ENCODE measurements at regions not wholly inside any gene's neighbourhood (a gene's known extent, or its start where the extent isn't known, plus 50 kb on each side); places are given as distances from the start of the nearest gene placed in this dataset.
"Not testable (repeated sequence)": the region's sequence is repeated elsewhere in the genome, so short reads cannot be mapped to it uniquely, and the experiment has no call there.

GRCh38 chr2:64932371-64933216 lies 56.6 kb upstream of the SLC1A4 start:
- Histone ChIP-seq H3K9me3 (ENCODE audit: control insufficient read depth, low read length) (no peaks in the 10 kb centered on the region), H3K79me2 (no peaks in the 10 kb centered on the region), H3K27me3 (ENCODE audit: control insufficient read depth, insufficient read depth, low read length) (no peaks in the 10 kb centered on the region), H3K27ac (no peak overlapping the region), H3K36me3 (ENCODE audit: control insufficient read depth, insufficient read depth, low read length) (no peaks in the 10 kb centered on the region), H3K4me3 (ENCODE audit: low read depth, low read length) (no peak overlapping the region), H3K4me1 (no peaks in the 10 kb centered on the region), H2AFZ (no peak overlapping the region), H3K4me2 (ENCODE audit: low read length) (no peak overlapping the region), H3K9ac (no peak overlapping the region)
- TF ChIP-seq, protein P1, sequence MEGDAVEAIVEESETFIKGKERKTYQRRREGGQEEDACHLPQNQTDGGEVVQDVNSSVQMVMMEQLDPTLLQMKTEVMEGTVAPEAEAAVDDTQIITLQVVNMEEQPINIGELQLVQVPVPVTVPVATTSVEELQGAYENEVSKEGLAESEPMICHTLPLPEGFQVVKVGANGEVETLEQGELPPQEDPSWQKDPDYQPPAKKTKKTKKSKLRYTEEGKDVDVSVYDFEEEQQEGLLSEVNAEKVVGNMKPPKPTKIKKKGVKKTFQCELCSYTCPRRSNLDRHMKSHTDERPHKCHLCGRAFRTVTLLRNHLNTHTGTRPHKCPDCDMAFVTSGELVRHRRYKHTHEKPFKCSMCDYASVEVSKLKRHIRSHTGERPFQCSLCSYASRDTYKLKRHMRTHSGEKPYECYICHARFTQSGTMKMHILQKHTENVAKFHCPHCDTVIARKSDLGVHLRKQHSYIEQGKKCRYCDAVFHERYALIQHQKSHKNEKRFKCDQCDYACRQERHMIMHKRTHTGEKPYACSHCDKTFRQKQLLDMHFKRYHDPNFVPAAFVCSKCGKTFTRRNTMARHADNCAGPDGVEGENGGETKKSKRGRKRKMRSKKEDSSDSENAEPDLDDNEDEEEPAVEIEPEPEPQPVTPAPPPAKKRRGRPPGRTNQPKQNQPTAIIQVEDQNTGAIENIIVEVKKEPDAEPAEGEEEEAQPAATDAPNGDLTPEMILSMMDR (IDR thresholded peaks at IDR 0.05): no peak

- Histone ChIP-seq H3K9ac (no peak overlapping the region), H3K4me1 (peaks cover 6% of the 10 kb centered on the region), H3K4me2 (ENCODE audit: low read length) (no peak overlapping the region), H3K27me3 (ENCODE audit: control insufficient read depth, insufficient read depth, low read length) (no peaks in the 10 kb centered on the region), H3K9me3 (ENCODE audit: control insufficient read depth, low read length) (no peaks in the 10 kb centered on the region), H3K4me3 (ENCODE audit: low read depth, low read length) (no peak overlapping the region), H3K36me3 (ENCODE audit: control insufficient read depth, insufficient read depth, low read length) (no peaks in the 10 kb centered on the region), H3K27ac (no peak overlapping the region), H3K79me2 (no peaks in the 10 kb centered on the region), H2AFZ (no peak overlapping the region)
- TF ChIP-seq, protein P1 (IDR thresholded peaks at IDR 0.05): no peak
Measured at GRCh38 chr2:64934530-64934929, 54.7 kb upstream of the SLC1A4 start.

- Histone ChIP-seq H3K4me1 (peaks cover 6% of the 10 kb centered on the region), H2AFZ (no peak overlapping the region), H3K4me3 (ENCODE audit: low read depth, low read length) (no peak overlapping the region), H3K27ac (no peak overlapping the region), H3K27me3 (ENCODE audit: control insufficient read depth, insufficient read depth, low read length) (no peaks in the 10 kb centered on the region), H3K9ac (no peak overlapping the region), H3K79me2 (no peaks in the 10 kb centered on the region), H3K4me2 (ENCODE audit: low read length) (no peak overlapping the region), H3K9me3 (ENCODE audit: control insufficient read depth, low read length) (no peaks in the 10 kb centered on the region), H3K36me3 (ENCODE audit: control insufficient read depth, insufficient read depth, low read length) (no peaks in the 10 kb centered on the region)
- TF ChIP-seq, protein P1 (IDR thresholded peaks at IDR 0.05): no peak
Measured at GRCh38 chr2:64936809-64937208, 52.4 kb upstream of the SLC1A4 start.

- H3K9me3 ChIP-seq (ENCODE audit: control insufficient read depth, low read length); H3K4me1 ChIP-seq; H3K9ac ChIP-seq; H3K27me3 ChIP-seq (ENCODE audit: control insufficient read depth, insufficient read depth, low read length); H3K27ac ChIP-seq; H3K36me3 ChIP-seq (ENCODE audit: control insufficient read depth, insufficient read depth, low read length); H3K4me3 ChIP-seq (ENCODE audit: low read depth, low read length); H3K79me2 ChIP-seq; H3K4me2 ChIP-seq (ENCODE audit: low read length): not testable (repeated sequence)
- peak overlapping the region; percentile 41 for H2AFZ ChIP-seq
Measured at GRCh38 chr2:64937314-64937686, 51.9 kb upstream of the SLC1A4 start.

DNA sequence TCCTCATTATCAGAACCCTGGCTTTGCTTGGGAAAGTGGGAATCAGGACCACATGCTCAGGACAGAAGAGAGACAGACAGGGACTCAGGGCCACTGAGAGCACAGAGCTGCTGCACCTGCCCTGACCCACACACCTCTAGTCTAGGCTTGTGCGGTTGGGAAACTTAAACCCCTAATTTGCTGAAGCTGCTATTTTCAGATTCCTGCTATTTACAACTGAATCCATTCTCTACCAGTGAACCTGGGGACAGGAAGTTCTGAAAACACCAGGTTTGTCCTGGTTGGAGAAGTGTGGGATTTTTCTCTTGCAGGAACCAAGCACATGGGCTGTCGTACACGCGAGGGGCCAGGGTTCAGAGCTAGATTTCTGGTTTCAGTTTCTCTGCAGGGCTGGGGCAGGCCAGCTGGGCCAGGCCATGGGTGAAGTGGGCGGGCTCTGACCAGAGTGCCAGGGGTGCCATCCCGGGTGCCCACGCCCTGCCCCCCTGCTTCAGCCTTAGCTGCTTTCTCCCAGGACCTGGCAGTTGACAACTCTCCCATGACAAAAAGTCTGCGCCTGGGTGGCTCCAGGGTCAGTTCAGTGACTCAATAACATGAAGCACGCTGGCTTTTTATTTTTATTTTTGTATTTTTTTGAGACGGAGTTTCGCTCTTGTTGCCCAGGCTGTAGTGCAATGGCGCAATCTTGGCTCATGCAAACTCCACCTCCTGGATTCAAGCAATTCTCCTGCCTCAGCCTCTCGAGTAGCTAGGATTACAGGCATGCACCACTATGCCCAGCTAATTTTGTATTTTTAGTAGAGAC lies 51.3 kb upstream of the SLC1A4 start:
- Histone ChIP-seq H3K4me2 (ENCODE audit: low read length) (no peak overlapping the region), H2AFZ (peak overlapping the region; percentile 41), H3K27ac (no peak overlapping the region), H3K27me3 (ENCODE audit: control insufficient read depth, insufficient read depth, low read length) (no peaks in the 10 kb centered on the region), H3K4me1 (peaks cover 6% of the 10 kb centered on the region), H3K79me2 (no peaks in the 10 kb centered on the region), H3K9ac (no peak overlapping the region), H3K36me3 (ENCODE audit: control insufficient read depth, insufficient read depth, low read length) (no peaks in the 10 kb centered on the region), H3K9me3 (ENCODE audit: control insufficient read depth, low read length) (no peaks in the 10 kb centered on the region), H3K4me3 (ENCODE audit: low read depth, low read length) (no peak overlapping the region)
- TF ChIP-seq, protein P1 (IDR thresholded peaks at IDR 0.05): no peak
